ENCODE measurements at regions not wholly inside any gene's neighbourhood (a gene's known extent, or its start where the extent isn't known, plus 50 kb on each side); places are given as distances from the start of the nearest gene placed in this dataset.

DNA sequence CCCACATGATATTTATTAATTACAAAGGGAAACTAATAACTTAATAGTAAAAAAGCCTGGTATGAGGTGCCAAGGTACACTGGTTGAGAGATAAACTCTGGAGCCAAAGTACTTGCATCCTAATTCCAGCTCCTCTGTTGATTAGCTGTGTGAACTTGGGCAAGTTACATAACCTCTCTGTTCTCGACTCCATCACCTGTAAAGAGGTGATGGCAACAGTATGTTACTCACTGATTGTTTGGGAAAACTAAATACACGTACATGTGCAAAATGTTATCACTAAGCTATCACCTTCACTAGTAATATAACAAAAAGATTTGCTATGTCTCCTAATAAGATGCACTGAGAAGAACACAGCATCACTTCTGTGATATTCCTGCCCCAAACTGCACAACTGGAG lies 206.4 kb downstream of the MEX3B start:
- ATAC-seq: no peak
- no peak for DNase-seq (ENCODE audit: low spot score)
- no peak overlapping the region for H3K27ac Mint-ChIP-seq
- ChIA-PET CTCF (no interaction called here), POLR2A (no interaction called here)
- no peak for TF ChIP-seq E2F5 (CRISPR knock-in tag; IDR thresholded peaks at IDR 0.05)
- no peak for TF ChIP-seq ZNF671 (CRISPR knock-in tag; IDR thresholded peaks at IDR 0.05)
- TF ChIP-seq AFF4 (CRISPR knock-in tag; IDR thresholded peaks at IDR 0.05; ENCODE audit: borderline replicate concordance): no peak
- no peak for TF ChIP-seq RORB (CRISPR knock-in tag; IDR thresholded peaks at IDR 0.05)
- TF ChIP-seq ZNF532 (CRISPR knock-in tag; IDR thresholded peaks at IDR 0.05; ENCODE audit: borderline replicate concordance): no peak
- TF ChIP-seq NR3C1 (CRISPR knock-in tag; conservative IDR thresholded peaks at IDR 0.05; ENCODE audit: low read depth): no peak
- no peak for TF ChIP-seq ZSCAN18 (CRISPR knock-in tag; IDR thresholded peaks at IDR 0.05)
- no peak for TF ChIP-seq ZNF219 (CRISPR knock-in tag; IDR thresholded peaks at IDR 0.05; ENCODE audit: borderline replicate concordance)
- TF ChIP-seq ZNF396 (CRISPR knock-in tag; IDR thresholded peaks at IDR 0.05; ENCODE audit: borderline replicate concordance): no peak
- H3K9me3 Mint-ChIP-seq: no peaks in the 10 kb centered on the region
- H3K36me3 Mint-ChIP-seq: no peaks in the 10 kb centered on the region
- no peaks in the 10 kb centered on the region for H3K27me3 Mint-ChIP-seq (ENCODE audit: low read depth)
- no peaks in the 10 kb centered on the region for H3K4me1 Mint-ChIP-seq
- H3K4me3 Mint-ChIP-seq: no peak overlapping the region

DNA sequence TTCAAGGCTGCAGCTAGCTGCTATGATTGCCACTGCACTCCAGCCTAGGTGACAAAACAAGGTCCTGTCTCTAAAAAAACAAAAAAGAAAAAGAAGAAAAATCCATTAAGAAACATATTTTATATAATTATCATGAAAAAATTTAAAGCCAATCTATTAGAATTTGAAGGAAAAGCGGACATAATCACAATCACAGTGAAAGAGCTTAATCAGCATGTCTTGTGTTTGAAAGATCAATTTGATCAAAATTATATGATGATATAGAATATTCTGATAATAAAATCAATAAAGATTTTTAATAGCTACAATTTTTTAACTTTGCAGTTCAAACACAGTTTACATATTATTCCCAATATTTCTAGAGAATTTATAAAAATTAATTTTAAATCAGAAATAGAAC lies 210.1 kb downstream of the MEX3B start:
- no peak for ATAC-seq
- Mint-ChIP-seq H3K36me3 (no peaks in the 10 kb centered on the region), H3K4me3 (no peak overlapping the region), H3K27me3 (ENCODE audit: low read depth) (no peaks in the 10 kb centered on the region), H3K9me3 (no peaks in the 10 kb centered on the region), H3K4me1 (0 out of 2 replicates have a peak, but pooled peaks cover 4% of the 10 kb centered on the region), H3K27ac (no peak overlapping the region)
- DNase-seq (ENCODE audit: low spot score): no peak
- ChIA-PET POLR2A (no interaction called here), CTCF (no interaction called here)
- TF ChIP-seq ZNF396 (CRISPR knock-in tag; IDR thresholded peaks at IDR 0.05; ENCODE audit: borderline replicate concordance): no peak
- TF ChIP-seq, protein P1, sequence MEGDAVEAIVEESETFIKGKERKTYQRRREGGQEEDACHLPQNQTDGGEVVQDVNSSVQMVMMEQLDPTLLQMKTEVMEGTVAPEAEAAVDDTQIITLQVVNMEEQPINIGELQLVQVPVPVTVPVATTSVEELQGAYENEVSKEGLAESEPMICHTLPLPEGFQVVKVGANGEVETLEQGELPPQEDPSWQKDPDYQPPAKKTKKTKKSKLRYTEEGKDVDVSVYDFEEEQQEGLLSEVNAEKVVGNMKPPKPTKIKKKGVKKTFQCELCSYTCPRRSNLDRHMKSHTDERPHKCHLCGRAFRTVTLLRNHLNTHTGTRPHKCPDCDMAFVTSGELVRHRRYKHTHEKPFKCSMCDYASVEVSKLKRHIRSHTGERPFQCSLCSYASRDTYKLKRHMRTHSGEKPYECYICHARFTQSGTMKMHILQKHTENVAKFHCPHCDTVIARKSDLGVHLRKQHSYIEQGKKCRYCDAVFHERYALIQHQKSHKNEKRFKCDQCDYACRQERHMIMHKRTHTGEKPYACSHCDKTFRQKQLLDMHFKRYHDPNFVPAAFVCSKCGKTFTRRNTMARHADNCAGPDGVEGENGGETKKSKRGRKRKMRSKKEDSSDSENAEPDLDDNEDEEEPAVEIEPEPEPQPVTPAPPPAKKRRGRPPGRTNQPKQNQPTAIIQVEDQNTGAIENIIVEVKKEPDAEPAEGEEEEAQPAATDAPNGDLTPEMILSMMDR (IDR thresholded peaks at IDR 0.05): no peak
- no peak for TF ChIP-seq SMAD4 (CRISPR knock-in tag; IDR thresholded peaks at IDR 0.05)
- no peak for TF ChIP-seq E2F5 (CRISPR knock-in tag; IDR thresholded peaks at IDR 0.05)
- no peak for TF ChIP-seq RELA (CRISPR knock-in tag; IDR thresholded peaks at IDR 0.05; ENCODE audit: borderline replicate concordance)
- no peak for TF ChIP-seq GABPB1 (CRISPR knock-in tag; IDR thresholded peaks at IDR 0.05)
- TF ChIP-seq, protein P2, sequence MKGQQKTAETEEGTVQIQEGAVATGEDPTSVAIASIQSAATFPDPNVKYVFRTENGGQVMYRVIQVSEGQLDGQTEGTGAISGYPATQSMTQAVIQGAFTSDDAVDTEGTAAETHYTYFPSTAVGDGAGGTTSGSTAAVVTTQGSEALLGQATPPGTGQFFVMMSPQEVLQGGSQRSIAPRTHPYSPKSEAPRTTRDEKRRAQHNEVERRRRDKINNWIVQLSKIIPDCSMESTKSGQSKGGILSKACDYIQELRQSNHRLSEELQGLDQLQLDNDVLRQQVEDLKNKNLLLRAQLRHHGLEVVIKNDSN (CRISPR knock-in tag; IDR thresholded peaks at IDR 0.05): no peak
- no peak for TF ChIP-seq ELF4 (CRISPR knock-in tag; IDR thresholded peaks at IDR 0.05; ENCODE audit: low read depth)
- TF ChIP-seq MXD4 (CRISPR knock-in tag; IDR thresholded peaks at IDR 0.05; ENCODE audit: borderline replicate concordance): no peak
- TF ChIP-seq ZNF671 (CRISPR knock-in tag; IDR thresholded peaks at IDR 0.05): no peak
- no peak for TF ChIP-seq HMGA2 (CRISPR knock-in tag; IDR thresholded peaks at IDR 0.05)
- TF ChIP-seq FOXJ3 (CRISPR knock-in tag; IDR thresholded peaks at IDR 0.05; ENCODE audit: borderline replicate concordance): no peak
- no peak for TF ChIP-seq PREB (CRISPR knock-in tag; IDR thresholded peaks at IDR 0.05; ENCODE audit: borderline replicate concordance)
- TF ChIP-seq TEAD1 (CRISPR knock-in tag; IDR thresholded peaks at IDR 0.05): no peak
